ENCODE measurements at regions not wholly inside any gene's neighbourhood (a gene's known extent, or its start where the extent isn't known, plus 50 kb on each side); places are given as distances from the start of the nearest gene placed in this dataset.

GRCh38 chr18:78423811-78424210 lies 555.8 kb upstream of the SALL3 start:
- no peaks in the 10 kb centered on the region for H3K9me3 ChIP-seq
- no peak overlapping the region for H3K27ac ChIP-seq
- intact Hi-C loops (cut with DNase I): no loop called here
- H3K4me1 ChIP-seq: no peaks in the 10 kb centered on the region
- H3K27me3 ChIP-seq: no peaks in the 10 kb centered on the region
- no peaks in the 10 kb centered on the region for H3K36me3 ChIP-seq
- H3K4me3 ChIP-seq: no peak overlapping the region
- DNase-seq (ENCODE audit: extremely low spot score in 2 of 2): no peak
- TF ChIP-seq, protein P1, sequence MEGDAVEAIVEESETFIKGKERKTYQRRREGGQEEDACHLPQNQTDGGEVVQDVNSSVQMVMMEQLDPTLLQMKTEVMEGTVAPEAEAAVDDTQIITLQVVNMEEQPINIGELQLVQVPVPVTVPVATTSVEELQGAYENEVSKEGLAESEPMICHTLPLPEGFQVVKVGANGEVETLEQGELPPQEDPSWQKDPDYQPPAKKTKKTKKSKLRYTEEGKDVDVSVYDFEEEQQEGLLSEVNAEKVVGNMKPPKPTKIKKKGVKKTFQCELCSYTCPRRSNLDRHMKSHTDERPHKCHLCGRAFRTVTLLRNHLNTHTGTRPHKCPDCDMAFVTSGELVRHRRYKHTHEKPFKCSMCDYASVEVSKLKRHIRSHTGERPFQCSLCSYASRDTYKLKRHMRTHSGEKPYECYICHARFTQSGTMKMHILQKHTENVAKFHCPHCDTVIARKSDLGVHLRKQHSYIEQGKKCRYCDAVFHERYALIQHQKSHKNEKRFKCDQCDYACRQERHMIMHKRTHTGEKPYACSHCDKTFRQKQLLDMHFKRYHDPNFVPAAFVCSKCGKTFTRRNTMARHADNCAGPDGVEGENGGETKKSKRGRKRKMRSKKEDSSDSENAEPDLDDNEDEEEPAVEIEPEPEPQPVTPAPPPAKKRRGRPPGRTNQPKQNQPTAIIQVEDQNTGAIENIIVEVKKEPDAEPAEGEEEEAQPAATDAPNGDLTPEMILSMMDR (IDR thresholded peaks at IDR 0.05): no peak
- TF ChIP-seq POLR2AphosphoS5 (IDR thresholded peaks at IDR 0.05; ENCODE audit: insufficient read depth in 1 of 2, low read depth in 1 of 2) (no peak), POLR2A (IDR thresholded peaks at IDR 0.05) (no peak)

GRCh38 chr18:78424403-78425018 lies 555.1 kb upstream of the SALL3 start:
- DNase-seq (ENCODE audit: extremely low spot score in 2 of 2): no peak
- intact Hi-C loops (cut with DNase I): no loop called here
- H3K36me3 ChIP-seq: no peaks in the 10 kb centered on the region
- no peak for TF ChIP-seq POLR2AphosphoS5 (IDR thresholded peaks at IDR 0.05; ENCODE audit: insufficient read depth in 1 of 2, low read depth in 1 of 2)
- no peak overlapping the region for H3K4me3 ChIP-seq
- no peaks in the 10 kb centered on the region for H3K4me1 ChIP-seq
- no peaks in the 10 kb centered on the region for H3K9me3 ChIP-seq
- H3K27me3 ChIP-seq: no peaks in the 10 kb centered on the region
- H3K27ac ChIP-seq: no peak overlapping the region

GRCh38 chr18:78425019-78425412 lies 554.6 kb upstream of the SALL3 start:
- Histone ChIP-seq H3K9me3 (no peaks in the 10 kb centered on the region), H3K36me3 (no peaks in the 10 kb centered on the region), H3K4me3 (no peak overlapping the region), H3K27ac (no peak overlapping the region), H3K27me3 (no peaks in the 10 kb centered on the region), H3K4me1 (no peaks in the 10 kb centered on the region)
- TF ChIP-seq POLR2A (IDR thresholded peaks at IDR 0.05): no peak
- TF ChIP-seq, protein P1 (IDR thresholded peaks at IDR 0.05): no peak
- TF ChIP-seq POLR2AphosphoS5 (IDR thresholded peaks at IDR 0.05; ENCODE audit: insufficient read depth in 1 of 2, low read depth in 1 of 2): no peak
- no peak for DNase-seq (ENCODE audit: extremely low spot score in 2 of 2)
- intact Hi-C loops (cut with DNase I): no loop called here

GRCh38 chr18:78427081-78427480 lies 552.5 kb upstream of the SALL3 start:
- Histone ChIP-seq H3K27me3 (no peaks in the 10 kb centered on the region), H3K36me3 (no peaks in the 10 kb centered on the region), H3K9me3 (no peaks in the 10 kb centered on the region), H3K4me1 (no peaks in the 10 kb centered on the region), H3K27ac (no peak overlapping the region), H3K4me3 (no peak overlapping the region)
- intact Hi-C loops (cut with DNase I): no loop called here
- DNase-seq (ENCODE audit: extremely low spot score in 2 of 2): no peak
- TF ChIP-seq, protein P1 (IDR thresholded peaks at IDR 0.05): no peak
- no peak for TF ChIP-seq POLR2AphosphoS5 (IDR thresholded peaks at IDR 0.05; ENCODE audit: insufficient read depth in 1 of 2, low read depth in 1 of 2)
- TF ChIP-seq POLR2A (IDR thresholded peaks at IDR 0.05): no peak

GRCh38 chr18:78429127-78430108 lies 550.2 kb upstream of the SALL3 start:
- intact Hi-C loops (cut with DNase I): no loop called here
- DNase-seq (ENCODE audit: extremely low spot score in 2 of 2): no peak
- Histone ChIP-seq H3K9me3 (no peaks in the 10 kb centered on the region), H3K36me3 (no peaks in the 10 kb centered on the region), H3K4me3 (no peak overlapping the region), H3K27me3 (no peaks in the 10 kb centered on the region), H3K27ac (no peak overlapping the region), H3K4me1 (no peaks in the 10 kb centered on the region)
- TF ChIP-seq POLR2AphosphoS5 (IDR thresholded peaks at IDR 0.05; ENCODE audit: insufficient read depth in 1 of 2, low read depth in 1 of 2) (no peak), POLR2A (IDR thresholded peaks at IDR 0.05) (no peak)
- TF ChIP-seq, protein P1 (IDR thresholded peaks at IDR 0.05): no peak

Data from vagina (tissue), 2 donors.